Nephron (organoid): ENCODE measurements at regions not wholly inside any gene's neighbourhood (a gene's known extent, or its start where the extent isn't known, plus 50 kb on each side); places are given as distances from the start of the nearest gene placed in this dataset.

ENCODE experiments used
- H3K27ac Mint-ChIP-seq, 3 experiments: 2 replicates each; pipeline ENCODE4 v1.8.0; 2020; ENCODE audit warnings: mixed read lengths in 3 of 3, mild to moderate bottlenecking in 2 of 3, moderate library complexity in 1 of 3
- H3K27me3 Mint-ChIP-seq: 2 replicates; pipeline ENCODE4 v1.8.0; 2021; ENCODE audit warnings: low read depth, mild to moderate bottlenecking, moderate library complexity, mixed read lengths
- H3K36me3 Mint-ChIP-seq: 2 replicates; pipeline ENCODE4 v1.8.0; 2020; ENCODE audit warnings: low read depth, mixed read lengths
- H3K4me1 Mint-ChIP-seq: 2 replicates; pipeline ENCODE4 v1.8.0; 2020; ENCODE audit warnings: mixed read lengths
- H3K4me3 Mint-ChIP-seq, 3 experiments: 2 replicates each; pipeline ENCODE4 v1.8.0; 2020; ENCODE audit warnings: mild to moderate bottlenecking in 3 of 3, mixed read lengths in 3 of 3, moderate library complexity in 2 of 3
- H3K9me3 Mint-ChIP-seq: 2 replicates; pipeline ENCODE4 v1.8.0; 2020; ENCODE audit warnings: mixed read lengths
- CTCF ChIP-seq, 3 experiments: fragments of 200-600 bp; sonication (generic); IDR thresholded peaks; one replicate each; pipeline ENCODE4 v1.5.0; 2021; ENCODE audit warnings: antibody characterized with exemption in 3 of 3; ENCODE audit not compliant: unreplicated experiment in 3 of 3

- H3K36me3 Mint-ChIP-seq = no peaks in the 10 kb centered on the region
- H3K4me1 Mint-ChIP-seq = no peaks in the 10 kb centered on the region
- no peaks in the 10 kb centered on the region for H3K27me3 Mint-ChIP-seq
- no peak overlapping the region for H3K27ac Mint-ChIP-seq
- no peak for TF ChIP-seq CTCF (IDR thresholded peaks at IDR 0.05; ENCODE audit: unreplicated experiment in 3 of 3)
- no peak overlapping the region for H3K4me3 Mint-ChIP-seq
- H3K9me3 Mint-ChIP-seq = no peaks in the 10 kb centered on the region
Observed at GRCh38 chr7:34396437-34397064, 261.5 kb upstream of the NPSR1 start.

GRCh38 chr7:34401776-34402175, 256.2 kb upstream of the NPSR1 start:
- peaks cover 2% of the 10 kb centered on the region for H3K4me1 Mint-ChIP-seq

GRCh38 chr7:34406848-34407530, 251.0 kb upstream of the NPSR1 start:
- H3K4me1 Mint-ChIP-seq = peaks cover 13% of the 10 kb centered on the region
- H3K4me3 Mint-ChIP-seq = no peak overlapping the region
- no peak for TF ChIP-seq CTCF (IDR thresholded peaks at IDR 0.05; ENCODE audit: unreplicated experiment in 3 of 3)
- H3K36me3 Mint-ChIP-seq = no peaks in the 10 kb centered on the region
- no peaks in the 10 kb centered on the region for H3K9me3 Mint-ChIP-seq
- H3K27ac Mint-ChIP-seq = no peak overlapping the region
- peaks cover 6% of the 10 kb centered on the region for H3K27me3 Mint-ChIP-seq

More at GRCh38 chr7:34401776-34402175, 256.2 kb upstream of the NPSR1 start:
- Mint-ChIP-seq H3K36me3 (no peaks in the 10 kb centered on the region), H3K27ac (no peak overlapping the region), H3K4me3 (no peak overlapping the region), H3K27me3 (peaks cover 6% of the 10 kb centered on the region), H3K9me3 (no peaks in the 10 kb centered on the region)
- TF ChIP-seq CTCF (IDR thresholded peaks at IDR 0.05; ENCODE audit: unreplicated experiment in 3 of 3) = no peak

- Mint-ChIP-seq H3K9me3 (no peaks in the 10 kb centered on the region), H3K4me1 (peaks cover 13% of the 10 kb centered on the region)
- no peak for TF ChIP-seq CTCF (IDR thresholded peaks at IDR 0.05; ENCODE audit: unreplicated experiment in 3 of 3)
Observed at GRCh38 chr7:34407586-34407985, 250.4 kb upstream of the NPSR1 start.

GRCh38 chr7:34417781-34418180, 240.2 kb upstream of the NPSR1 start:
- TF ChIP-seq CTCF (IDR thresholded peaks at IDR 0.05; ENCODE audit: unreplicated experiment in 3 of 3) = no peak
- H3K4me3 Mint-ChIP-seq = no peak overlapping the region

More at GRCh38 chr7:34407586-34407985, 250.4 kb upstream of the NPSR1 start:
- H3K4me3 Mint-ChIP-seq = no peak overlapping the region
- H3K27me3 Mint-ChIP-seq = peaks cover 6% of the 10 kb centered on the region
- no peak overlapping the region for H3K27ac Mint-ChIP-seq
- H3K36me3 Mint-ChIP-seq = no peaks in the 10 kb centered on the region

GRCh38 chr7:34421526-34421925, 236.5 kb upstream of the NPSR1 start:
- Mint-ChIP-seq H3K27me3 (no peaks in the 10 kb centered on the region), H3K9me3 (no peaks in the 10 kb centered on the region), H3K36me3 (no peaks in the 10 kb centered on the region), H3K4me3 (no peak overlapping the region), H3K4me1 (no peaks in the 10 kb centered on the region), H3K27ac (no peak overlapping the region)
- no peak for TF ChIP-seq CTCF (IDR thresholded peaks at IDR 0.05; ENCODE audit: unreplicated experiment in 3 of 3)

More at GRCh38 chr7:34417781-34418180, 240.2 kb upstream of the NPSR1 start:
- Mint-ChIP-seq H3K36me3 (no peaks in the 10 kb centered on the region), H3K9me3 (no peaks in the 10 kb centered on the region), H3K4me1 (no peaks in the 10 kb centered on the region), H3K27ac (no peak overlapping the region), H3K27me3 (no peaks in the 10 kb centered on the region)
